ENCODE measurements at regions not wholly inside any gene's neighbourhood (a gene's known extent, or its start where the extent isn't known, plus 50 kb on each side); places are given as distances from the start of the nearest gene placed in this dataset.

DNA sequence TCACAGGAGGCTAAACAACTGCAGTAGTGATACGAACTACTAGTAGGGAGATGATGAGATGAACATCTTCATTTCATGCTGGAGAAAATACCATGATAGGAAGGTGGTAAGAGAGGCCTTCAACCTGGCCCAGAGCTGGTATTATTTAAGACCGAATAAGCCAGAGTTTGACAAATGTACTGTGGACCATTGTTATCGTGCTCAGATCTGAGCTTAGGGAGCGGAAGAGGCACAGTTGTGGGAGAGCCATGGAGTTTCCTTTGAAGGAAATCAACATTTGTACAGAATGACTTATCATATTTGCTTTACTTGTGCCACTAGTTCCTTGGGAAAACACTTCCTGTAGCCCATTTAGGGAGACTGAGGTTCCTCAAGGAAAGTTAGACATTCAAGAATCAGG, 260.6 kb upstream of the TNP1 start:
- DNase-seq (no peak), ATAC-seq (no peak)
- TF ChIP-seq CTCF (IDR thresholded peaks at IDR 0.05) = no peak
- 94 to 95% methylated on average over 4 of the region's 4 CpGs for WGBS, 2 donors
- Histone ChIP-seq H3K27ac (no peak overlapping the region), H3K9me3 (no peaks in the 10 kb centered on the region), H3K27me3 (peaks cover 0 to 4% (median 0%) of the 10 kb centered on the region in 7 donors), H3K4me3 (no peak overlapping the region), H3K36me3 (no peaks in the 10 kb centered on the region), H3K4me1 (peaks cover 0 to 11% (median 0%) of the 10 kb centered on the region in 9 donors)
- intact Hi-C loops (cut with DNase I) = no loop called here

DNA sequence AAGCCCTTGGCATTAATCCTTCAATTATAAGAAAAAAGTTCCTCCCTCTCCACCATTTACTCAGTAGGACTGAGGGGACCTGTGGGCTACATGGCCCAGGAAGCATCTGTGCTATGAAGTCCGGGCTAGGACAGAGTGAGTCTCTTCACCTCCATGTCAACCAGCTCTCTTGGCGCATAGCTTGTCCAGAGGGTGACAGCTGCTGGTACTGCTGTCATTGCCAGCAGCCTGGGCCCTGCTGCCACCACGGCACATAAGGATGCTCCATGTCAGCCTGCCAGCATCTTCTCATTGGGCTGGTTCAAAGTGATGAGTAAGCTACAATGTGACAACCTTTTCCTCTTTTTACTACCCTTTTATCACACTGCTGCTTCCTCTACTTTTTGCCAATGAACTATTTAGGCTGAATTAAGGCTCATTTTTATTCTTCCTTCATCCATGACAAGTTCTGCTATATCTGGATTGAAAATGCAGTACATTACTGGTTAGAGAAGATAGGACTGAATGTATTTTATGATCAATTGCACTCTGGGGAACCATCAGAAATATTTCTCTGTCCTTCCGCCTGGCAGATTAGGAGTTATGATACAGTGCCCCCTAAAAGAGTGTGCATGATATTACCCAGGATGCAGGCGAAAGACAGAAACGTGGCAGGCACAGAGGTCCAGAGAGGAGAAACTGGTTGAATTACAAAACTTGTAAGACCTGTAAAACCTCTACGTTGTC, 258.9 kb upstream of the TNP1 start:
- intact Hi-C loops (cut with DNase I) = no loop called here
- no peaks in the 10 kb centered on the region for H3K27me3 ChIP-seq
- no peaks in the 10 kb centered on the region for H3K9me3 ChIP-seq
- DNase-seq (no peak), ATAC-seq (no peak)
- H3K4me1 ChIP-seq = no peaks in the 10 kb centered on the region
- no peak overlapping the region for H3K4me3 ChIP-seq
- 93 to 95% methylated on average over 7 of the region's 7 CpGs for WGBS, 2 donors
- no peak overlapping the region for H3K27ac ChIP-seq
- H3K36me3 ChIP-seq = no peaks in the 10 kb centered on the region
- TF ChIP-seq CTCF (IDR thresholded peaks at IDR 0.05) = no peak

GRCh38 chr2:217117523-217117922, 257.7 kb upstream of the TNP1 start:
- H3K4me3 ChIP-seq = no peak overlapping the region
- no peaks in the 10 kb centered on the region for H3K36me3 ChIP-seq
- no peak overlapping the region for H3K27ac ChIP-seq
- H3K27me3 ChIP-seq = no peaks in the 10 kb centered on the region
- DNase-seq (no peak), ATAC-seq (no peak)
- 77 to 93% methylated on average over 1 of the region's 1 CpG for WGBS, 2 donors
- no peaks in the 10 kb centered on the region for H3K9me3 ChIP-seq
- TF ChIP-seq CTCF (IDR thresholded peaks at IDR 0.05) = no peak
- intact Hi-C loops (cut with DNase I) = no loop called here
- no peaks in the 10 kb centered on the region for H3K4me1 ChIP-seq

GRCh38 chr2:217116610-217117009, 256.7 kb upstream of the TNP1 start:
- Histone ChIP-seq H3K4me1 (no peaks in the 10 kb centered on the region), H3K4me3 (no peak overlapping the region), H3K27ac (no peak overlapping the region), H3K9me3 (no peaks in the 10 kb centered on the region), H3K36me3 (no peaks in the 10 kb centered on the region), H3K27me3 (no peaks in the 10 kb centered on the region)
- ATAC-seq = no peak
- 94 to 98% methylated on average over 1 of the region's 1 CpG for WGBS, 2 donors
- DNase-seq = no peak
- intact Hi-C loops (cut with DNase I) = no loop called here
- TF ChIP-seq CTCF (IDR thresholded peaks at IDR 0.05) = no peak
